ENCODE measurements at regions not wholly inside any gene's neighbourhood (a gene's known extent, or its start where the extent isn't known, plus 50 kb on each side); places are given as distances from the start of the nearest gene placed in this dataset. TPM values are rescaled to one million over a fixed set of nuclear protein-coding genes. Genes with fewer than 3 reads are reported as not detected.

- no peaks in the 10 kb centered on the region for H3K4me1 ChIP-seq
- DNase-seq, result no peak
- no peak overlapping the region for H3K27ac ChIP-seq
- H3K27me3 ChIP-seq, result no peaks in the 10 kb centered on the region
- no peaks in the 10 kb centered on the region for H3K9me3 ChIP-seq
- WGBS, 2 donors, result 89 to 94% methylated on average over 1 of the region's 1 CpG
- no peak for TF ChIP-seq CTCF (IDR thresholded peaks at IDR 0.05)
- intact Hi-C loops (cut with DNase I), result no loop called here
- H3K36me3 ChIP-seq, result no peaks in the 10 kb centered on the region
- H3K4me3 ChIP-seq (replicated peaks in 1 of 3), result no peak overlapping the region
Observed at GRCh38 chr17:62130739-62131138, 65.7 kb upstream of the MED13 start.

GRCh38 chr17:62126292-62126691 is 61.2 kb upstream of the MED13 start:
- Histone ChIP-seq H3K36me3 (no peaks in the 10 kb centered on the region), H3K9me3 (no peaks in the 10 kb centered on the region), H3K4me3 (replicated peaks in 1 of 3) (no peak overlapping the region), H3K27me3 (no peaks in the 10 kb centered on the region), H3K4me1 (no peaks in the 10 kb centered on the region), H3K27ac (no peak overlapping the region)
- DNase-seq, result no peak
- WGBS, 2 donors, result 74 to 83% methylated on average over 3 of the region's 3 CpGs
- intact Hi-C loops (cut with DNase I), result no loop called here
- TF ChIP-seq POLR2A (IDR thresholded peaks at IDR 0.05) (no peak), CTCF (IDR thresholded peaks at IDR 0.05) (no peak)

- TF ChIP-seq POLR2A (IDR thresholded peaks at IDR 0.05) (no peak), CTCF (IDR thresholded peaks at IDR 0.05) (no peak)
- no peaks in the 10 kb centered on the region for H3K9me3 ChIP-seq
- no peaks in the 10 kb centered on the region for H3K27me3 ChIP-seq
- no peak overlapping the region for H3K4me3 ChIP-seq (replicated peaks in 1 of 3)
- intact Hi-C loops (cut with DNase I), result no loop called here
- H3K36me3 ChIP-seq, result no peaks in the 10 kb centered on the region
- WGBS, 2 donors, result 92 to 93% methylated on average over 5 of the region's 5 CpGs
- no peak overlapping the region for H3K27ac ChIP-seq
- DNase-seq, result no peak
- H3K4me1 ChIP-seq, result no peaks in the 10 kb centered on the region
Observed at GRCh38 chr17:62125307-62125706, 60.2 kb upstream of the MED13 start.

- Histone ChIP-seq H3K27me3 (no peaks in the 10 kb centered on the region), H3K9me3 (no peaks in the 10 kb centered on the region), H3K4me3 (replicated peaks in 1 of 3) (no peak overlapping the region), H3K36me3 (no peaks in the 10 kb centered on the region), H3K27ac (no peak overlapping the region), H3K4me1 (no peaks in the 10 kb centered on the region)
- no peak for TF ChIP-seq CTCF (IDR thresholded peaks at IDR 0.05)
- no peak for TF ChIP-seq POLR2A (IDR thresholded peaks at IDR 0.05)
- intact Hi-C loops (cut with DNase I), result no loop called here
- 73% methylated on average over 4 of the region's 4 CpGs for WGBS, 2 donors
- DNase-seq, result no peak
Observed at GRCh38 chr17:62121025-62121730, 56.1 kb upstream of the MED13 start.

- Histone ChIP-seq H3K9me3 (no peaks in the 10 kb centered on the region), H3K27ac (no peak overlapping the region), H3K36me3 (no peaks in the 10 kb centered on the region), H3K27me3 (no peaks in the 10 kb centered on the region), H3K4me3 (replicated peaks in 1 of 3) (no peak overlapping the region), H3K4me1 (no peaks in the 10 kb centered on the region)
- TF ChIP-seq CTCF (IDR thresholded peaks at IDR 0.05) (no peak), POLR2A (IDR thresholded peaks at IDR 0.05) (no peak)
- 75 to 77% methylated on average over 2 of the region's 2 CpGs for WGBS, 2 donors
- intact Hi-C loops (cut with DNase I), result no loop called here
- DNase-seq, result no peak
Observed at GRCh38 chr17:62119373-62119772, 54.3 kb upstream of the MED13 start.

Small RNA genes lying in the stretch of these regions (small RNA-seq; reads per million reads assigned to genes)
- not detected for gene RF00019
